ENCODE measurements at regions not wholly inside any gene's neighbourhood (a gene's known extent, or its start where the extent isn't known, plus 50 kb on each side); places are given as distances from the start of the nearest gene placed in this dataset.

DNA sequence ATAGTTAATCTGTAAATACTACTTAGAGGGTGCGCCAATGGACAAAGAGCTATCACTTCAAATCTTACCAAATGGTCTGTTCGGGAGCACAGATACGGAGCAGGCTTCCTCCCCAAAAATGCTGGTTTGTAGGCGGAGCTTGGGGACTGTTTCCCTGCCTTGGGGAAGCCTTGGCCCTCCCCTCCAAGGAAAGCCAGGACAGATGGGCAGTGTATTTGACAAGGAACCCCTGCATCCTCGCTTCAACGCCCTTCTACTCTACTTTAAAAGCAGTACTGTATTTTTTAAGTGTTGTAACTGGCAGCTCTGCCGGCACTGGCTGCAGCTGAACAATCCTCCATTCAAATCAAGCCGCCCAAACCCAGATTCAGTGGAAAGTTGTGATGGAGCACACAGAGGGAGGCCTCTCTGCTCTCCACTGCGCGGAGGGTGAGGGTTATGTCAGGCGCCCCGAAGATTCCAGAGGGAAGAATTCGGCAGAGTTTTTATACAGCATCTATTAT, 83.1 kb upstream of the FNDC3B start:
- H3K4me3 ChIP-seq = no peak overlapping the region
- no peak overlapping the region for H3K27ac ChIP-seq
- WGBS (ENCODE audit: low lambda C conversion rate, missing lambda C conversion rate) = 86% methylated on average over 13 of the region's 13 CpGs
- H4K20me1 ChIP-seq (ENCODE audit: insufficient read depth, poor library complexity, severe bottlenecking) = no peaks in the 10 kb centered on the region
- H3K27me3 ChIP-seq = no peaks in the 10 kb centered on the region
- no peaks in the 10 kb centered on the region for H3K36me3 ChIP-seq (replicated peaks; ENCODE audit: insufficient read depth, low read depth)
- no peaks in the 10 kb centered on the region for H3K79me2 ChIP-seq
- H3K4me2 ChIP-seq = no peak overlapping the region
- no peak for DNase-seq (ENCODE audit: low spot score)
- H3K9me2 ChIP-seq (replicated peaks; ENCODE audit: insufficient read depth) = no peaks in the 10 kb centered on the region
- no peak overlapping the region for H2AFZ ChIP-seq
- H3K4me1 ChIP-seq (ENCODE audit: insufficient read depth) = peaks cover 6% of the 10 kb centered on the region
- no peak for TF ChIP-seq EZH2phosphoT487 (IDR thresholded peaks at IDR 0.05; ENCODE audit: low read depth, severe bottlenecking, unreplicated experiment)
- no peak for TF ChIP-seq EZH2 (IDR thresholded peaks at IDR 0.05; ENCODE audit: borderline replicate concordance)
- TF ChIP-seq, protein P1, sequence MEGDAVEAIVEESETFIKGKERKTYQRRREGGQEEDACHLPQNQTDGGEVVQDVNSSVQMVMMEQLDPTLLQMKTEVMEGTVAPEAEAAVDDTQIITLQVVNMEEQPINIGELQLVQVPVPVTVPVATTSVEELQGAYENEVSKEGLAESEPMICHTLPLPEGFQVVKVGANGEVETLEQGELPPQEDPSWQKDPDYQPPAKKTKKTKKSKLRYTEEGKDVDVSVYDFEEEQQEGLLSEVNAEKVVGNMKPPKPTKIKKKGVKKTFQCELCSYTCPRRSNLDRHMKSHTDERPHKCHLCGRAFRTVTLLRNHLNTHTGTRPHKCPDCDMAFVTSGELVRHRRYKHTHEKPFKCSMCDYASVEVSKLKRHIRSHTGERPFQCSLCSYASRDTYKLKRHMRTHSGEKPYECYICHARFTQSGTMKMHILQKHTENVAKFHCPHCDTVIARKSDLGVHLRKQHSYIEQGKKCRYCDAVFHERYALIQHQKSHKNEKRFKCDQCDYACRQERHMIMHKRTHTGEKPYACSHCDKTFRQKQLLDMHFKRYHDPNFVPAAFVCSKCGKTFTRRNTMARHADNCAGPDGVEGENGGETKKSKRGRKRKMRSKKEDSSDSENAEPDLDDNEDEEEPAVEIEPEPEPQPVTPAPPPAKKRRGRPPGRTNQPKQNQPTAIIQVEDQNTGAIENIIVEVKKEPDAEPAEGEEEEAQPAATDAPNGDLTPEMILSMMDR (IDR thresholded peaks at IDR 0.05; ENCODE audit: poor library complexity) = no peak
- no peaks in the 10 kb centered on the region for H3K9me3 ChIP-seq (ENCODE audit: low read depth)

- Histone ChIP-seq H3K27ac (no peak overlapping the region), H3K79me2 (no peaks in the 10 kb centered on the region), H3K36me3 (replicated peaks; ENCODE audit: insufficient read depth, low read depth) (no peaks in the 10 kb centered on the region), H3K9me3 (ENCODE audit: low read depth) (no peaks in the 10 kb centered on the region), H3K9me2 (replicated peaks; ENCODE audit: insufficient read depth) (no peaks in the 10 kb centered on the region), H2AFZ (no peak overlapping the region), H3K4me2 (no peak overlapping the region), H3K4me1 (ENCODE audit: insufficient read depth) (peaks cover 6% of the 10 kb centered on the region), H3K27me3 (no peaks in the 10 kb centered on the region), H4K20me1 (ENCODE audit: insufficient read depth, poor library complexity, severe bottlenecking) (no peaks in the 10 kb centered on the region), H3K4me3 (no peak overlapping the region)
- DNase-seq (ENCODE audit: low spot score) = no peak
- WGBS (ENCODE audit: low lambda C conversion rate, missing lambda C conversion rate) = 75% methylated on average over 2 of the region's 2 CpGs
- TF ChIP-seq EZH2 (IDR thresholded peaks at IDR 0.05; ENCODE audit: borderline replicate concordance) (no peak), EZH2phosphoT487 (IDR thresholded peaks at IDR 0.05; ENCODE audit: low read depth, severe bottlenecking, unreplicated experiment) (no peak)
- TF ChIP-seq, protein P1 (IDR thresholded peaks at IDR 0.05; ENCODE audit: poor library complexity) = no peak
These were observed 82.7 kb upstream of the FNDC3B start for GRCh38 chr3:171956705-171957104.

- H3K27ac ChIP-seq = peak overlapping the region; percentile 69
- no peak overlapping the region for H3K4me2 ChIP-seq
- TF ChIP-seq, protein P1 (IDR thresholded peaks at IDR 0.05; ENCODE audit: poor library complexity) = no peak
- TF ChIP-seq EZH2 (IDR thresholded peaks at IDR 0.05; ENCODE audit: borderline replicate concordance) (no peak), EZH2phosphoT487 (IDR thresholded peaks at IDR 0.05; ENCODE audit: low read depth, severe bottlenecking, unreplicated experiment) (no peak)
- no peaks in the 10 kb centered on the region for H3K9me3 ChIP-seq (ENCODE audit: low read depth)
- H2AFZ ChIP-seq = no peak overlapping the region
- WGBS (ENCODE audit: low lambda C conversion rate, missing lambda C conversion rate) = 58% methylated on average over 10 of the region's 10 CpGs
- H3K4me1 ChIP-seq (ENCODE audit: insufficient read depth) = peaks cover 6% of the 10 kb centered on the region
- H3K9me2 ChIP-seq (replicated peaks; ENCODE audit: insufficient read depth) = no peaks in the 10 kb centered on the region
- H3K79me2 ChIP-seq = no peaks in the 10 kb centered on the region
- H3K4me3 ChIP-seq = no peak overlapping the region
- peak; percentile 40 for DNase-seq (ENCODE audit: low spot score)
- no peaks in the 10 kb centered on the region for H3K27me3 ChIP-seq
- no peaks in the 10 kb centered on the region for H4K20me1 ChIP-seq (ENCODE audit: insufficient read depth, poor library complexity, severe bottlenecking)
- H3K36me3 ChIP-seq (replicated peaks; ENCODE audit: insufficient read depth, low read depth) = no peaks in the 10 kb centered on the region
These were observed 79.8 kb upstream of the FNDC3B start for GRCh38 chr3:171959532-171960089.
